22Rv1 (cell line): ENCODE measurements at regions not wholly inside any gene's neighbourhood (a gene's known extent, or its start where the extent isn't known, plus 50 kb on each side); places are given as distances from the start of the nearest gene placed in this dataset.
"Not testable (repeated sequence)": the region's sequence is repeated elsewhere in the genome, so short reads cannot be mapped to it uniquely, and the experiment has no call there.

ENCODE experiments used
- H3K27ac ChIP-seq: fragments of 450-650 bp; 2 replicates; pipeline ENCODE4 v1.5.1; 2017
- CTCF ChIP-seq: fragments of 450-650 bp; IDR thresholded peaks from 2 replicates; pipeline ENCODE4 v1.5.1; 2017; ENCODE audit warnings: mild to moderate bottlenecking
- ZFX ChIP-seq: fragments of 450-650 bp; IDR thresholded peaks from 2 replicates; pipeline ENCODE4 v1.6.1; 2017; ENCODE audit warnings: antibody characterized with exemption, borderline replicate concordance

GRCh38 chr2:183533021-183533420 lies 408.8 kb downstream of the NUP35 start:
- TF ChIP-seq CTCF: no peak
- no peak for TF ChIP-seq ZFX
- H3K27ac ChIP-seq: no peak overlapping the region

GRCh38 chr2:183536290-183536689 lies 412.0 kb downstream of the NUP35 start:
- TF ChIP-seq CTCF: no peak
- TF ChIP-seq ZFX: no peak
- H3K27ac ChIP-seq: no peak overlapping the region

DNA sequence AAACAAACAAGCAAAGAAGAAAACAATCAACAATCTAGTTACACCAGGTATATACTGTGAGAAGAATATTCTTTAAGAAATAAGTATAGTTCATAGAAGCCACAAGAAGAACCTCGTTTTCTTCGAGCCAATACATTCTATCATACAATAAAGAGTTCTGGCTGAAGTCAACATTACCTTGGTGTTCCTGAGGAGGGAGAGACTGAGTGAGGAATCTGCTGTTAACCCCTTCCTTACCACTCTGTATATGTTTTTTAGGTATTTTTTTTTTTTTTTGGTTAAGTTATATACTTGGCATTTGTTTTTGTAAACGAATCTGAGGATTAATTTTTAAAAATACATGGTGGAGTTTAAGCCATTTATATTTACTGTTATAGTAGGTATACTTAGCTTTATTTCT lies 412.5 kb downstream of the NUP35 start:
- no peak for TF ChIP-seq ZFX
- TF ChIP-seq CTCF: no peak
- H3K27ac ChIP-seq: no peak overlapping the region

DNA sequence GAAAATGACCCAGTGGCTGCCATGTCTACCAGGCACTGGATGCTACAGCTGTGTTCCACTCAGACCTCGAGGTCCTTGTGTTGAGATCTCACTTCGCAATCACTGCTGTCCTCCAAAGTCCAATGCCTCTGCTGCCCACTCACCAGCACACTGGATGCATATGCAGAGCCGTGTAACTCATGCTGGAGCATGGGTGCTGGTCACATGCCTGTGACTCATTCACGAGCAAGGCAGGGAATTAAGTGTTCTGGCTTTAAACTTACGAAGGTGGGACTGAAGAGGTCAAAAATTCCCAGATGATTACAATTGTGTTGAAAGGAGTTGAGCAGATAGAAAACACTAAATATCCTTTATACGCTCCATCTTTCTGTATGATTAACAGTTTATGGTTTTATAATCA lies 417.5 kb downstream of the NUP35 start:
- H3K27ac ChIP-seq: no peak overlapping the region
- TF ChIP-seq ZFX (no peak), CTCF (no peak)

GRCh38 chr2:183542606-183543005 lies 418.4 kb downstream of the NUP35 start:
- no peak overlapping the region for H3K27ac ChIP-seq
- TF ChIP-seq ZFX (no peak), CTCF (no peak)

GRCh38 chr2:183543222-183543621 lies 419.0 kb downstream of the NUP35 start:
- TF ChIP-seq CTCF (no peak), ZFX (no peak)

DNA sequence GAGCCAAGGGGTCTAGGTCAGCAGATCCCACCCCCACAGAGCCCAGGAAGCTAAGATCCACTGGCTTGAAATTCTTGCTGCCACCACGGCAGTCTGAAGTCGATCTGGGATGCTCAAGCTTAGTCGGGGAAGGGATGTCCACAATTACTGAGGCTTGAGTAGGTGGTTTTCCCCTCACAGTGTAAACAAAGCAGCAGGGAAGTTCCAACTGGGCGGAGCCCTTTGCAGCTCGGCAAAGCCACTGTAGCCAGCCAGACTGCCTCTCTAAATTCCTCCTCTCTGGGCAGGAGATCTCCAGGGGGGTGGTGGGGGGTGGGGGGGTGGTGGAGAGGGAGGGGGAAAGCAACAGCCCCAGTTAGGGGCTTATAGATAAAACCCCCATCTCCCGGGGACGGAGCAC lies 419.5 kb downstream of the NUP35 start:
- TF ChIP-seq CTCF (no peak), ZFX (no peak)
- H3K27ac ChIP-seq: no peak overlapping the region

More at GRCh38 chr2:183543222-183543621, 419.0 kb downstream of the NUP35 start:
- H3K27ac ChIP-seq: no peak overlapping the region

- H3K27ac ChIP-seq: not testable (repeated sequence)
These were observed 422.5 kb downstream of the NUP35 start for GRCh38 chr2:183546560-183547350.
